H9 (cell line): ENCODE measurements at regions not wholly inside any gene's neighbourhood (a gene's known extent, or its start where the extent isn't known, plus 50 kb on each side); places are given as distances from the start of the nearest gene placed in this dataset.
A peak's percentile ranks its signal among the peaks of the same experiment; 100 is the strongest.

Source experiments
- DNase-seq: peaks from one replicate; pipeline ENCODE4 v3.0.0-alpha.2; 2017
- H2AFZ ChIP-seq: one replicate; pipeline ENCODE4 v1.6.1; 2013; ENCODE audit warnings: mild to moderate bottlenecking, low read length, control low read depth, moderate library complexity
- H2AK5ac ChIP-seq: 2 replicates; pipeline ENCODE4 v1.6.1; 2013; ENCODE audit warnings: low read length, control low read depth, mixed read lengths; ENCODE audit not compliant: insufficient read length
- H2BK120ac ChIP-seq: one replicate; pipeline ENCODE4 v1.6.1; 2013; ENCODE audit warnings: low read depth, mild to moderate bottlenecking, low read length, control low read depth, inconsistent platforms; ENCODE audit not compliant: poor library complexity, severe bottlenecking
- H2BK12ac ChIP-seq: 2 replicates; pipeline ENCODE4 v1.6.1; 2013; ENCODE audit warnings: low read length, control low read depth, mixed read lengths, low read depth; ENCODE audit not compliant: insufficient read length
- H2BK15ac ChIP-seq: 2 replicates; pipeline ENCODE4 v1.6.1; 2013; ENCODE audit warnings: low read depth, low read length, control low read depth
- H2BK20ac ChIP-seq: one replicate; pipeline ENCODE4 v1.6.1; 2013; ENCODE audit warnings: low read depth, mild to moderate bottlenecking, low read length, control low read depth, inconsistent platforms; ENCODE audit not compliant: poor library complexity, severe bottlenecking
- H2BK5ac ChIP-seq: 2 replicates; pipeline ENCODE4 v1.6.1; 2013; ENCODE audit warnings: low read length, control low read depth, mixed read lengths; ENCODE audit not compliant: insufficient read length
- H3K14ac ChIP-seq: 2 replicates; pipeline ENCODE4 v1.6.1; 2013; ENCODE audit warnings: low read length, control low read depth; ENCODE audit not compliant: insufficient read depth
- H3K18ac ChIP-seq: 2 replicates; pipeline ENCODE4 v1.6.1; 2013; ENCODE audit warnings: low read depth, mild to moderate bottlenecking, mixed read lengths, low read length, control low read depth; ENCODE audit not compliant: insufficient read length
- H3K23ac ChIP-seq: 2 replicates; pipeline ENCODE4 v1.6.1; 2013; ENCODE audit warnings: low read length, control low read depth, mixed read lengths, low read depth; ENCODE audit not compliant: insufficient read length
- H3K23me2 ChIP-seq: 2 replicates; pipeline ENCODE4 v1.6.1; 2013; ENCODE audit warnings: low read depth, mild to moderate bottlenecking, mixed read lengths, low read length, control low read depth; ENCODE audit not compliant: insufficient read length, poor library complexity, severe bottlenecking
- H3K27ac ChIP-seq: 2 replicates; pipeline ENCODE4 v1.5.1; 2013; ENCODE audit warnings: low read length, control low read depth, mixed read lengths, low read depth; ENCODE audit not compliant: insufficient read length
- H3K27me3 ChIP-seq: 2 replicates; pipeline ENCODE4 v1.6.1; 2013; ENCODE audit warnings: low read length, control low read depth, inconsistent platforms; ENCODE audit not compliant: insufficient read depth
- H3K4ac ChIP-seq: 2 replicates; pipeline ENCODE4 v1.6.1; 2013; ENCODE audit warnings: low read depth, mild to moderate bottlenecking, control low read depth, inconsistent platforms, low read length, moderate library complexity
- H3K4me1 ChIP-seq: 2 replicates; pipeline ENCODE4 v1.6.1; 2013; ENCODE audit warnings: low read length, control low read depth, inconsistent platforms; ENCODE audit not compliant: insufficient read depth
- H3K4me2 ChIP-seq: 2 replicates; pipeline ENCODE4 v1.6.1; 2013; ENCODE audit warnings: low read length, control low read depth, mixed read lengths; ENCODE audit not compliant: insufficient read length, insufficient read depth
- H3K56ac ChIP-seq: 2 replicates; pipeline ENCODE4 v1.6.1; 2013; ENCODE audit warnings: low read depth, mild to moderate bottlenecking, mixed read lengths, low read length, control low read depth; ENCODE audit not compliant: insufficient read length
- H3K79me1 ChIP-seq: 2 replicates; pipeline ENCODE4 v1.6.1; 2013; ENCODE audit warnings: low read depth, mild to moderate bottlenecking, moderate library complexity, low read length, control low read depth, inconsistent platforms; ENCODE audit not compliant: insufficient read depth, poor library complexity, severe bottlenecking
- H3K79me2 ChIP-seq: 2 replicates; pipeline ENCODE4 v1.6.1; 2013; ENCODE audit warnings: low read length, control low read depth, inconsistent platforms; ENCODE audit not compliant: insufficient read depth
- H3K9ac ChIP-seq: 2 replicates; pipeline ENCODE4 v1.6.1; 2013; ENCODE audit warnings: low read length, control low read depth, mixed read lengths; ENCODE audit not compliant: insufficient read length; ENCODE audit errors: extremely low read depth
- H3K9me3 ChIP-seq: one replicate; pipeline ENCODE4 v1.6.1; 2013; ENCODE audit warnings: low read depth, low read length, inconsistent platforms; ENCODE audit not compliant: control insufficient read depth
- H3T11ph ChIP-seq: one replicate; pipeline ENCODE4 v1.6.1; 2013; ENCODE audit warnings: mild to moderate bottlenecking, low read length, control low read depth, inconsistent platforms
- H4K20me1 ChIP-seq: one replicate; pipeline ENCODE4 v1.6.1; 2013; ENCODE audit not compliant: control insufficient read depth, insufficient read length, insufficient read depth
- H4K5ac ChIP-seq: 2 replicates; pipeline ENCODE4 v1.6.1; 2013; ENCODE audit warnings: low read depth, mild to moderate bottlenecking, mixed read lengths, low read length, control low read depth; ENCODE audit not compliant: insufficient read length
- H4K8ac ChIP-seq: replicated peaks from 2 replicates; pipeline ENCODE4 v1.6.1; 2013; ENCODE audit warnings: low read length, control low read depth, mixed read lengths, low read depth; ENCODE audit not compliant: insufficient read length
- H4K91ac ChIP-seq: 2 replicates; pipeline ENCODE4 v1.6.1; 2013; ENCODE audit warnings: low read depth, mild to moderate bottlenecking, moderate library complexity, mixed read lengths, low read length, control low read depth; ENCODE audit not compliant: insufficient read length
- H3K27ac Mint-ChIP-seq, 3 experiments: 2 replicates in 2 of 3; 3 replicates in 1 of 3; pipeline ENCODE4 v1.8.0; 2020 to 2021; ENCODE audit warnings: mixed read lengths in 3 of 3, mild to moderate bottlenecking in 1 of 3, moderate library complexity in 1 of 3
- H3K27me3 Mint-ChIP-seq: 2 replicates; pipeline ENCODE4 v1.8.0; 2021; ENCODE audit warnings: low read depth, mild to moderate bottlenecking, moderate library complexity, mixed read lengths
- H3K36me3 Mint-ChIP-seq, 3 experiments: 2 replicates in 2 of 3; 3 replicates in 1 of 3; pipeline ENCODE4 v1.8.0; 2020 to 2021; ENCODE audit warnings: low read depth in 3 of 3, mixed read lengths in 3 of 3; ENCODE audit not compliant: insufficient read depth in 1 of 3
- H3K4me1 Mint-ChIP-seq, 2 experiments: 2 replicates each; pipeline ENCODE4 v1.8.0; 2020; ENCODE audit warnings: mixed read lengths in 2 of 2
- H3K4me3 Mint-ChIP-seq, 2 experiments: 2 replicates in 1 of 2; 3 replicates in 1 of 2; pipeline ENCODE4 v1.8.0; 2020 to 2021; ENCODE audit warnings: mild to moderate bottlenecking in 2 of 2, mixed read lengths in 2 of 2, moderate library complexity in 1 of 2
- H3K9me3 Mint-ChIP-seq, 2 experiments: 2 replicates in 1 of 2; 3 replicates in 1 of 2; pipeline ENCODE4 v1.8.0; 2020; ENCODE audit warnings: mild to moderate bottlenecking in 2 of 2, mixed read lengths in 2 of 2, moderate library complexity in 1 of 2
- WGBS: extraction: QIAGEN DNeasy Blood & Tissue Kit; methylation state at CpG from one replicate; pipeline ENCODE4 v1.1.7; 2013; ENCODE audit warnings: missing lambda C conversion rate, low lambda C conversion rate, mixed read lengths; ENCODE audit not compliant: insufficient read length; ENCODE audit errors: extremely low coverage; 5-methylcytosine and 5-hydroxymethylcytosine counted together
- TF ChIP-seq, protein P1 (sequence below): fragments of 200-600 bp; sonication (generic); conservative IDR thresholded peaks from 3 replicates; pipeline ENCODE4 v1.8.0; 2021; ENCODE audit warnings: antibody characterized with exemption, mild to moderate bottlenecking

GRCh38 chr16:51762081-51762996 is 611.3 kb upstream of the SALL1 start:
- no peak overlapping the region for H2BK12ac ChIP-seq
- no peaks in the 10 kb centered on the region for H3K79me2 ChIP-seq
- H4K20me1 ChIP-seq, result no peaks in the 10 kb centered on the region
- H3K79me1 ChIP-seq, result no peaks in the 10 kb centered on the region
- H2AFZ ChIP-seq, result no peak overlapping the region
- no peaks in the 10 kb centered on the region for H3K36me3 Mint-ChIP-seq
- no peak overlapping the region for H3K14ac ChIP-seq
- no peak overlapping the region for H3K9ac ChIP-seq
- H2AK5ac ChIP-seq, result no peak overlapping the region
- no peak overlapping the region for H2BK5ac ChIP-seq
- H4K91ac ChIP-seq, result no peak overlapping the region
- peaks cover 3% of the 10 kb centered on the region for H3K23me2 ChIP-seq
- H3K4me3 Mint-ChIP-seq, result peak overlapping the region; percentile 34 to 56; a peak in 4 of 5 replicates
- no peak overlapping the region for H3K18ac ChIP-seq
- no peak overlapping the region for H4K5ac ChIP-seq
- H3T11ph ChIP-seq, result no peak overlapping the region
- H3K4me2 ChIP-seq, result peak overlapping the region; percentile 26
- DNase-seq, result peak; percentile 78
- WGBS, result no CpG with 5 or more reads among the region's 30 CpGs
- H4K8ac ChIP-seq, result no peak overlapping the region
- peak overlapping the region in 1 of 3 experiments; percentile 28; a peak in 2 of 7 replicates for H3K27ac Mint-ChIP-seq
- H2BK120ac ChIP-seq, result no peak overlapping the region
- peaks cover 31% of the 10 kb centered on the region for H3K27me3 Mint-ChIP-seq
- H3K4ac ChIP-seq, result no peak overlapping the region
- H3K27me3 ChIP-seq, result no peaks in the 10 kb centered on the region
- no peaks in the 10 kb centered on the region; the same call in 1 of the 2 replicates for H3K4me1 ChIP-seq
- H3K9me3 ChIP-seq, result no peaks in the 10 kb centered on the region
- no peak overlapping the region for H3K27ac ChIP-seq
- no peak overlapping the region for H2BK20ac ChIP-seq
- no peak overlapping the region for H2BK15ac ChIP-seq
- H3K9me3 Mint-ChIP-seq, result no peaks in the 10 kb centered on the region; a peak in 1 of 5 replicates
- no peak overlapping the region for H3K56ac ChIP-seq
- H3K4me1 Mint-ChIP-seq, result peaks cover 48 to 49% of the 10 kb centered on the region in 2 experiments
- H3K23ac ChIP-seq, result no peak overlapping the region
- TF ChIP-seq, protein P1, sequence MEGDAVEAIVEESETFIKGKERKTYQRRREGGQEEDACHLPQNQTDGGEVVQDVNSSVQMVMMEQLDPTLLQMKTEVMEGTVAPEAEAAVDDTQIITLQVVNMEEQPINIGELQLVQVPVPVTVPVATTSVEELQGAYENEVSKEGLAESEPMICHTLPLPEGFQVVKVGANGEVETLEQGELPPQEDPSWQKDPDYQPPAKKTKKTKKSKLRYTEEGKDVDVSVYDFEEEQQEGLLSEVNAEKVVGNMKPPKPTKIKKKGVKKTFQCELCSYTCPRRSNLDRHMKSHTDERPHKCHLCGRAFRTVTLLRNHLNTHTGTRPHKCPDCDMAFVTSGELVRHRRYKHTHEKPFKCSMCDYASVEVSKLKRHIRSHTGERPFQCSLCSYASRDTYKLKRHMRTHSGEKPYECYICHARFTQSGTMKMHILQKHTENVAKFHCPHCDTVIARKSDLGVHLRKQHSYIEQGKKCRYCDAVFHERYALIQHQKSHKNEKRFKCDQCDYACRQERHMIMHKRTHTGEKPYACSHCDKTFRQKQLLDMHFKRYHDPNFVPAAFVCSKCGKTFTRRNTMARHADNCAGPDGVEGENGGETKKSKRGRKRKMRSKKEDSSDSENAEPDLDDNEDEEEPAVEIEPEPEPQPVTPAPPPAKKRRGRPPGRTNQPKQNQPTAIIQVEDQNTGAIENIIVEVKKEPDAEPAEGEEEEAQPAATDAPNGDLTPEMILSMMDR, result peak; percentile 97
